ENCODE measurements at regions not wholly inside any gene's neighbourhood (a gene's known extent, or its start where the extent isn't known, plus 50 kb on each side); places are given as distances from the start of the nearest gene placed in this dataset.

DNA sequence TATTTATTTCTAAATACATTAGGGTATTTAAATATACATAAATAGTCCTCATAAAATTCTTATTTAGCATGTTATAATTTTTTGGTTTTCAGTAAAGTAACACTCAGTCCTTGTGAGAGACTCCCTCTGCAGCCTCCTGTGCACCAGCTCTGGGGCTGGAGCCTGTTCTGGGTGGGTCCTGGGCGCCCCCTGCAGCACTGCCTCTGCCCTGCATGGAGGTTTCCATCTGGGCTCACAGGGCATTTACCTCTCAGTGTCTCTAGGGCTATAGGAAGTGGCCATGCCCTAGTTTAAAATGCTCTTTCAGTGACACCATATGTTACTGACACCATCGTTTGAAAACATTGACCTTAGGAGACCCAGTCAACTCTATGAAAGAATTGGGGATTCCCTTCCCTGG lies 1155.2 kb downstream of the TMEM121 start:
- no peak overlapping the region for H3K4me3 ChIP-seq
- H3K4me1 ChIP-seq = no peaks in the 10 kb centered on the region
- H3K9me3 ChIP-seq = no peaks in the 10 kb centered on the region
- no peak for TF ChIP-seq CTCF (IDR thresholded peaks at IDR 0.05)
- ATAC-seq (no peak), DNase-seq (no peak)
- intact Hi-C loops (cut with DNase I) = no loop called here
- H3K27me3 ChIP-seq (ENCODE audit: low read depth) = no peaks in the 10 kb centered on the region
- H3K36me3 ChIP-seq = no peaks in the 10 kb centered on the region
- no peak overlapping the region for H3K27ac ChIP-seq

DNA sequence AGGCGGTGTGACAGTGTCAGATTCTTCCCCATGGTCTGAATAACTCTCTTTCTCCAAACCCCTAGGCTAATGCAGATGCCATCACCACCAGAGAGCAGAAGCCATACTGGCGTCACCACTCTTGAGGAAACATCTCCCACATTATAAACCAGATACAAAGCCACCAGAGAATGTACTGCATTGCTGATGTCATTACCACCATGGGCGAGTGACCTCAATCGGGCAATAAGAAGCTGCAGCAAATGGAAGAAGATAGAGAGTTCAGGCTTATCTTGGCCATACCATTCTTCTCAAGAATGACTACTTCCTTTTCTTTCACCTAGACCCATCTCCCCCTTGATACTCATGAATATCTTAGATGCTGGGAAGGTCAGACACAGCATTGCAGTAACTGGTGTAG lies 1157.2 kb downstream of the TMEM121 start:
- no peak for TF ChIP-seq CTCF (IDR thresholded peaks at IDR 0.05)
- intact Hi-C loops (cut with DNase I) = no loop called here
- no peaks in the 10 kb centered on the region for H3K36me3 ChIP-seq
- no peak overlapping the region for H3K27ac ChIP-seq
- no peaks in the 10 kb centered on the region for H3K9me3 ChIP-seq
- no peak overlapping the region for H3K4me3 ChIP-seq
- DNase-seq (no peak), ATAC-seq (no peak)
- no peaks in the 10 kb centered on the region for H3K27me3 ChIP-seq (ENCODE audit: low read depth)
- H3K4me1 ChIP-seq = no peaks in the 10 kb centered on the region

GRCh38 chr14:106686533-106686932 lies 1160.2 kb downstream of the TMEM121 start:
- no peak for DNase-seq
- Histone ChIP-seq H3K4me1 (no peaks in the 10 kb centered on the region), H3K27ac (no peak overlapping the region), H3K27me3 (ENCODE audit: low read depth) (no peaks in the 10 kb centered on the region), H3K9me3 (no peaks in the 10 kb centered on the region), H3K36me3 (no peaks in the 10 kb centered on the region), H3K4me3 (no peak overlapping the region)
- intact Hi-C loops (cut with DNase I) = no loop called here
- no peak for TF ChIP-seq CTCF (IDR thresholded peaks at IDR 0.05)
- no peak for ATAC-seq

- H3K27me3 ChIP-seq (ENCODE audit: low read depth) = no peaks in the 10 kb centered on the region
- TF ChIP-seq CTCF (IDR thresholded peaks at IDR 0.05) = no peak
- no peaks in the 10 kb centered on the region for H3K9me3 ChIP-seq
- DNase-seq = no peak
- H3K4me1 ChIP-seq = no peaks in the 10 kb centered on the region
- H3K27ac ChIP-seq = no peak overlapping the region
- ATAC-seq = no peak
- no peak overlapping the region for H3K4me3 ChIP-seq
- intact Hi-C loops (cut with DNase I) = no loop called here
- H3K36me3 ChIP-seq = no peaks in the 10 kb centered on the region
These were observed 1164.0 kb downstream of the TMEM121 start for GRCh38 chr14:106690333-106690891.

DNA sequence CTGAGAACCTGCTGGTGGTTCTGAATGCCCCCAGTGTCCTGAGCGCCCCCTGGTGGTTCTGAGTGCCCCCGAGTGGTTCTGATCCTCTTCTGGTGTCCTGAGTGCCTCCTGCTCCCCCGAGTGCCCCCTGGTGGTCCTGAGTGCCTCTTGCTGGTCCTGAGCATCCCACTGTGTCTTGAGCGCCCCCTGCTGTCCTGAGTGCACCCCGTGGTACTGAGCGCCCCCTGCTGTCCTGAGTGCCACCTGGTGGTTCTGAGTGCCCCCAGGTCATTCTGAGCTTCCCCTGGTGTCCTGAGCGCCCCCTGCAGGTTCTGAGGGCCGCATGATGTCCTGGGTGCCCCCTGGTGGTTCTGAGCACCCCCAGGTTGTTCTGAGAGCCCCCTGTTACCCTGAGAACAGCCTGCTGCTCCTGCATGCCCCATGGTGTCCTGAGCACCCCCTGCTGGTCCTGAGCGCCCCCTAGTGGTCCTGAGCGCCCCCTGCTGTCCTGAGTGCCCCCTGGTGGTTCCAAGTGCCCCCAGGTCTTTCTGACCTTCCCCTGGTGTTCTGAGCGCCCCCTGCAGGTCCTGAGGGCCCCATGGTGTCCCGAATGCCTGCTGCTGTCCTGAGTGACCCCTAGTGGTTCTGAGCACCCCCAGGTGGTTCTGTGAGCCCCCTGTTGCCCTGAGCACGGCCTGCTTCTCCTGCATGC lies 1165.4 kb downstream of the TMEM121 start:
- peak; percentile 56 for DNase-seq
- Histone ChIP-seq H3K4me3 (no peak overlapping the region), H3K9me3 (no peaks in the 10 kb centered on the region), H3K4me1 (no peaks in the 10 kb centered on the region), H3K27me3 (ENCODE audit: low read depth) (no peaks in the 10 kb centered on the region), H3K27ac (no peak overlapping the region), H3K36me3 (no peaks in the 10 kb centered on the region)
- intact Hi-C loops (cut with DNase I) = no loop called here
- peak; percentile 18 for TF ChIP-seq CTCF (IDR thresholded peaks at IDR 0.05)
- peak; percentile 35 to 73 for ATAC-seq

Measured in lower lobe of right lung (tissue), 2 donors.